Liver (tissue), 3 donors: ENCODE measurements at regions not wholly inside any gene's neighbourhood (a gene's known extent, or its start where the extent isn't known, plus 50 kb on each side); places are given as distances from the start of the nearest gene placed in this dataset.

Source experiments
- EGR1 ChIP-seq, 2 donors: IDR thresholded peaks; 2 replicates each; pipeline ENCODE4 v1.6.1; 2016 to 2018; ENCODE audit warnings: antibody characterized with exemption in 2 of 2, low read depth in 2 of 2
- GABPA ChIP-seq, 2 donors: IDR thresholded peaks in 1 of 2; conservative IDR thresholded peaks in 1 of 2; 2 replicates each; pipeline ENCODE4 v1.6.1; 2016; ENCODE audit warnings: antibody characterized with exemption in 2 of 2, mild to moderate bottlenecking in 1 of 2, moderate library complexity in 1 of 2
- RXRA ChIP-seq, 2 donors: IDR thresholded peaks; 2 replicates each; pipeline ENCODE4 v1.6.1; 2017 to 2018; ENCODE audit warnings: antibody characterized with exemption in 2 of 2, mild to moderate bottlenecking in 1 of 2
- SP1 ChIP-seq: IDR thresholded peaks from 2 replicates; pipeline ENCODE4 v1.6.1; 2018; ENCODE audit warnings: antibody characterized with exemption, mild to moderate bottlenecking
- TAF1 ChIP-seq: conservative IDR thresholded peaks from 2 replicates; pipeline ENCODE4 v1.6.1; 2016; ENCODE audit warnings: antibody characterized with exemption, mild to moderate bottlenecking
- YY1 ChIP-seq: IDR thresholded peaks from 2 replicates; pipeline ENCODE4 v1.6.1; 2016; ENCODE audit warnings: antibody characterized with exemption, mild to moderate bottlenecking
- TF ChIP-seq, protein P1 (sequence below): fragments of 150-350 bp; IDR thresholded peaks from 2 replicates; pipeline ENCODE4 v1.5.1; 2017; ENCODE audit warnings: improper control_type of control experiment, low read depth, low read length; ENCODE audit not compliant: missing input control
- TF ChIP-seq, protein P2 (sequence below): IDR thresholded peaks from 2 replicates; pipeline ENCODE4 v1.6.1; 2016; ENCODE audit warnings: antibody characterized with exemption
- donor health status: healthy.
- donor health status: healthy.

DNA sequence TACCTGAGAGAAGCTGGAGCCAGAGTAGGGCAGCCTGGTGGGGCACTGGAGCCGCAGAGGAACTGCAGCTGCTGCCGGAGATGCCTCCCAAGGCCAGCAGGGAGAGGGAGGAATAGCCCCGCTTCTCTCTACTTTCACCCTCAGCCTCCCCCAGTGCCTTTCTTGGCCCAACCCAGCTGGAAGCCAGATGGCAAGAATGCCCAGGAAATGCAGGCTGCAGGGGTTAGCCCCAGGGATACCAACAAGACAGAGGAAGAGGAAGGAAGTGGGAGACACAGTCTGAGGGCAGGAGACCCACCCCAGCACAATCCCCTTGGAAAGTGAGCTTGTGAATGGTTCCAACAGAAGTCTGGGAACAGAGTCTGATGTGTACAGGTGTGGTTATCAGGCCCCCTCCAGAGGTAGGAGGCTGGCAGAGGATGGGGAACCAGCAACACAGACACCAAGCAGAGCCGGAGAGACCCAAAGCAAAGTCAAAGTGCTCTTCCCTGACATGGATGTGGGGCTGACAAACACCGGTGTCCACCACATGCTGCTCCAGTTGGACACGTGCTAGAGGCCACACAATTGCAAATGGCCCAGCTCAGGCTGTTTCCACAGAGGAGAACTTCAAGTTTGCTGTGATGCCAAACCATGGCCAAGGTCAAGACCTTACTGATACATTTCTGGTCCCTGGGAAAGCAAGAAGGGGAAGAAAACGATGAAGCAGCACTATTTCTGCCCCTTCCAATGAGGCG lies 418.8 kb upstream of the PROK2 start:
- TF ChIP-seq RXRA (IDR thresholded peaks at IDR 0.05), result no peak
- TF ChIP-seq, protein P1, sequence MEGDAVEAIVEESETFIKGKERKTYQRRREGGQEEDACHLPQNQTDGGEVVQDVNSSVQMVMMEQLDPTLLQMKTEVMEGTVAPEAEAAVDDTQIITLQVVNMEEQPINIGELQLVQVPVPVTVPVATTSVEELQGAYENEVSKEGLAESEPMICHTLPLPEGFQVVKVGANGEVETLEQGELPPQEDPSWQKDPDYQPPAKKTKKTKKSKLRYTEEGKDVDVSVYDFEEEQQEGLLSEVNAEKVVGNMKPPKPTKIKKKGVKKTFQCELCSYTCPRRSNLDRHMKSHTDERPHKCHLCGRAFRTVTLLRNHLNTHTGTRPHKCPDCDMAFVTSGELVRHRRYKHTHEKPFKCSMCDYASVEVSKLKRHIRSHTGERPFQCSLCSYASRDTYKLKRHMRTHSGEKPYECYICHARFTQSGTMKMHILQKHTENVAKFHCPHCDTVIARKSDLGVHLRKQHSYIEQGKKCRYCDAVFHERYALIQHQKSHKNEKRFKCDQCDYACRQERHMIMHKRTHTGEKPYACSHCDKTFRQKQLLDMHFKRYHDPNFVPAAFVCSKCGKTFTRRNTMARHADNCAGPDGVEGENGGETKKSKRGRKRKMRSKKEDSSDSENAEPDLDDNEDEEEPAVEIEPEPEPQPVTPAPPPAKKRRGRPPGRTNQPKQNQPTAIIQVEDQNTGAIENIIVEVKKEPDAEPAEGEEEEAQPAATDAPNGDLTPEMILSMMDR, result no peak
- TF ChIP-seq TAF1, result no peak
- TF ChIP-seq SP1, result no peak
- no peak for TF ChIP-seq GABPA (IDR thresholded peaks at IDR 0.05 in 1 of 2, conservative IDR thresholded peaks at IDR 0.05 in 1 of 2)
- no peak for TF ChIP-seq EGR1 (IDR thresholded peaks at IDR 0.05; ENCODE audit: low read depth in 2 of 2)
- TF ChIP-seq, protein P2, sequence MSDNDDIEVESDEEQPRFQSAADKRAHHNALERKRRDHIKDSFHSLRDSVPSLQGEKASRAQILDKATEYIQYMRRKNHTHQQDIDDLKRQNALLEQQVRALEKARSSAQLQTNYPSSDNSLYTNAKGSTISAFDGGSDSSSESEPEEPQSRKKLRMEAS, result no peak
- TF ChIP-seq YY1, result no peak
